ENCODE measurements at regions not wholly inside any gene's neighbourhood (a gene's known extent, or its start where the extent isn't known, plus 50 kb on each side); places are given as distances from the start of the nearest gene placed in this dataset.

GRCh38 chr17:71224824-71225575 lies 895.8 kb upstream of the SOX9 start:
- in situ Hi-C loops (cut with HindIII; ENCODE audit: low sequenced_read_pairs), result no loop called here

- in situ Hi-C loops (cut with HindIII; ENCODE audit: low sequenced_read_pairs), result no loop called here
Observed at GRCh38 chr17:71227841-71228240, 893.0 kb upstream of the SOX9 start.

GRCh38 chr17:71229070-71229469 lies 891.8 kb upstream of the SOX9 start:
- in situ Hi-C loops (cut with HindIII; ENCODE audit: low sequenced_read_pairs), result no loop called here

GRCh38 chr17:71232801-71233559 lies 887.8 kb upstream of the SOX9 start:
- in situ Hi-C loops (cut with HindIII; ENCODE audit: low sequenced_read_pairs), result no loop called here

- in situ Hi-C loops (cut with HindIII; ENCODE audit: low sequenced_read_pairs), result no loop called here
Observed at GRCh38 chr17:71234349-71234748, 886.5 kb upstream of the SOX9 start.

- in situ Hi-C loops (cut with HindIII; ENCODE audit: low sequenced_read_pairs), result no loop called here
Observed at GRCh38 chr17:71237903-71238538, 882.8 kb upstream of the SOX9 start.

GRCh38 chr17:71247441-71248015 lies 873.3 kb upstream of the SOX9 start:
- in situ Hi-C loops (cut with HindIII; ENCODE audit: low sequenced_read_pairs), result no loop called here

- in situ Hi-C loops (cut with HindIII; ENCODE audit: low sequenced_read_pairs), result no loop called here
Observed at GRCh38 chr17:71251276-71251675, 869.5 kb upstream of the SOX9 start.

- in situ Hi-C loops (cut with HindIII; ENCODE audit: low sequenced_read_pairs), result no loop called here
Observed at GRCh38 chr17:71251951-71252350, 868.9 kb upstream of the SOX9 start.

- in situ Hi-C loops (cut with HindIII; ENCODE audit: low sequenced_read_pairs), result no loop called here
Observed at GRCh38 chr17:71252436-71252835, 868.4 kb upstream of the SOX9 start.

GRCh38 chr17:71257096-71257495 lies 863.7 kb upstream of the SOX9 start:
- in situ Hi-C loops (cut with HindIII; ENCODE audit: low sequenced_read_pairs), result no loop called here

GRCh38 chr17:71260366-71260940 lies 860.4 kb upstream of the SOX9 start:
- in situ Hi-C loops (cut with HindIII; ENCODE audit: low sequenced_read_pairs), result no loop called here

GRCh38 chr17:71262586-71262985 lies 858.2 kb upstream of the SOX9 start:
- in situ Hi-C loops (cut with HindIII; ENCODE audit: low sequenced_read_pairs), result no loop called here

GRCh38 chr17:71267668-71268067 lies 853.2 kb upstream of the SOX9 start:
- in situ Hi-C loops (cut with HindIII; ENCODE audit: low sequenced_read_pairs), result no loop called here

GRCh38 chr17:71269201-71269600 lies 851.6 kb upstream of the SOX9 start:
- in situ Hi-C loops (cut with HindIII; ENCODE audit: low sequenced_read_pairs), result no loop called here

- in situ Hi-C loops (cut with HindIII; ENCODE audit: low sequenced_read_pairs), result no loop called here
Observed at GRCh38 chr17:71273441-71273840, 847.4 kb upstream of the SOX9 start.

- in situ Hi-C loops (cut with HindIII; ENCODE audit: low sequenced_read_pairs), result no loop called here
Observed at GRCh38 chr17:71276079-71276478, 844.7 kb upstream of the SOX9 start.

- in situ Hi-C loops (cut with HindIII; ENCODE audit: low sequenced_read_pairs), result no loop called here
Observed at GRCh38 chr17:71283486-71283885, 837.3 kb upstream of the SOX9 start.

GRCh38 chr17:71284032-71284755 lies 836.6 kb upstream of the SOX9 start:
- in situ Hi-C loops (cut with HindIII; ENCODE audit: low sequenced_read_pairs), result no loop called here

GRCh38 chr17:71286625-71287024 lies 834.2 kb upstream of the SOX9 start:
- in situ Hi-C loops (cut with HindIII; ENCODE audit: low sequenced_read_pairs), result no loop called here

All from DLD1 (cell line).